ENCODE measurements at regions not wholly inside any gene's neighbourhood (a gene's known extent, or its start where the extent isn't known, plus 50 kb on each side); places are given as distances from the start of the nearest gene placed in this dataset.

GRCh38 chrX:140389331-140389730 lies 115.5 kb downstream of the SOX3 start:
- intact Hi-C loops (cut with micrococcal nuclease): no loop called here
- H3K4me1 Mint-ChIP-seq (ENCODE audit: low read depth): no peaks in the 10 kb centered on the region

GRCh38 chrX:140362861-140363260 lies 142.0 kb downstream of the SOX3 start:
- Mint-ChIP-seq H3K27me3 (ENCODE audit: insufficient read depth) (no peaks in the 10 kb centered on the region), H3K27ac (no peak overlapping the region), H3K9me3 (no peaks in the 10 kb centered on the region), H3K4me1 (ENCODE audit: low read depth) (no peaks in the 10 kb centered on the region), H3K4me3 (no peak overlapping the region), H3K36me3 (ENCODE audit: low read depth) (no peaks in the 10 kb centered on the region)
- no peak for DNase-seq (ENCODE audit: low spot score)
- intact Hi-C loops (cut with micrococcal nuclease): no loop called here

More at GRCh38 chrX:140389331-140389730, 115.5 kb downstream of the SOX3 start:
- H3K27ac Mint-ChIP-seq: no peak overlapping the region
- no peaks in the 10 kb centered on the region for H3K27me3 Mint-ChIP-seq (ENCODE audit: insufficient read depth)
- DNase-seq (ENCODE audit: low spot score): no peak
- no peaks in the 10 kb centered on the region for H3K36me3 Mint-ChIP-seq (ENCODE audit: low read depth)
- H3K9me3 Mint-ChIP-seq: no peaks in the 10 kb centered on the region
- H3K4me3 Mint-ChIP-seq: no peak overlapping the region

GRCh38 chrX:140360924-140361323 lies 143.9 kb downstream of the SOX3 start:
- Mint-ChIP-seq H3K27me3 (ENCODE audit: insufficient read depth) (no peaks in the 10 kb centered on the region), H3K9me3 (no peaks in the 10 kb centered on the region), H3K27ac (no peak overlapping the region), H3K4me1 (ENCODE audit: low read depth) (no peaks in the 10 kb centered on the region), H3K36me3 (ENCODE audit: low read depth) (no peaks in the 10 kb centered on the region), H3K4me3 (no peak overlapping the region)
- DNase-seq (ENCODE audit: low spot score): no peak
- intact Hi-C loops (cut with micrococcal nuclease): no loop called here

- no peaks in the 10 kb centered on the region for H3K4me1 Mint-ChIP-seq (ENCODE audit: low read depth)
- H3K36me3 Mint-ChIP-seq (ENCODE audit: low read depth): no peaks in the 10 kb centered on the region
- H3K27ac Mint-ChIP-seq: no peak overlapping the region
- H3K27me3 Mint-ChIP-seq (ENCODE audit: insufficient read depth): no peaks in the 10 kb centered on the region
- no peak for DNase-seq (ENCODE audit: low spot score)
- H3K9me3 Mint-ChIP-seq: no peaks in the 10 kb centered on the region
- H3K4me3 Mint-ChIP-seq: no peak overlapping the region
- intact Hi-C loops (cut with micrococcal nuclease): no loop called here
Observed at GRCh38 chrX:140360284-140360683, 144.6 kb downstream of the SOX3 start.

- H3K36me3 Mint-ChIP-seq (ENCODE audit: low read depth): no peaks in the 10 kb centered on the region
- H3K27ac Mint-ChIP-seq: no peak overlapping the region
- intact Hi-C loops (cut with micrococcal nuclease): no loop called here
- H3K4me3 Mint-ChIP-seq: no peak overlapping the region
- no peak for DNase-seq (ENCODE audit: low spot score)
- no peaks in the 10 kb centered on the region for H3K27me3 Mint-ChIP-seq (ENCODE audit: insufficient read depth)
- no peaks in the 10 kb centered on the region for H3K4me1 Mint-ChIP-seq (ENCODE audit: low read depth)
- no peaks in the 10 kb centered on the region for H3K9me3 Mint-ChIP-seq
Observed at GRCh38 chrX:140355922-140356321, 148.9 kb downstream of the SOX3 start.

GRCh38 chrX:140355429-140355828 lies 149.4 kb downstream of the SOX3 start:
- Mint-ChIP-seq H3K27me3 (ENCODE audit: insufficient read depth) (no peaks in the 10 kb centered on the region), H3K9me3 (no peaks in the 10 kb centered on the region), H3K27ac (no peak overlapping the region), H3K36me3 (ENCODE audit: low read depth) (no peaks in the 10 kb centered on the region), H3K4me1 (ENCODE audit: low read depth) (no peaks in the 10 kb centered on the region), H3K4me3 (no peak overlapping the region)
- intact Hi-C loops (cut with micrococcal nuclease): no loop called here
- DNase-seq (ENCODE audit: low spot score): no peak

GRCh38 chrX:140354431-140355120 lies 150.3 kb downstream of the SOX3 start:
- H3K9me3 Mint-ChIP-seq: no peaks in the 10 kb centered on the region
- H3K36me3 Mint-ChIP-seq (ENCODE audit: low read depth): no peaks in the 10 kb centered on the region
- DNase-seq (ENCODE audit: low spot score): no peak
- no peaks in the 10 kb centered on the region for H3K4me1 Mint-ChIP-seq (ENCODE audit: low read depth)
- no peak overlapping the region for H3K27ac Mint-ChIP-seq
- H3K4me3 Mint-ChIP-seq: no peak overlapping the region
- H3K27me3 Mint-ChIP-seq (ENCODE audit: insufficient read depth): no peaks in the 10 kb centered on the region
- intact Hi-C loops (cut with micrococcal nuclease): no loop called here

GRCh38 chrX:140346729-140347128 lies 158.1 kb downstream of the SOX3 start:
- Mint-ChIP-seq H3K27ac (no peak overlapping the region), H3K9me3 (no peaks in the 10 kb centered on the region), H3K4me3 (no peak overlapping the region), H3K27me3 (ENCODE audit: insufficient read depth) (peaks cover 2% of the 10 kb centered on the region), H3K4me1 (ENCODE audit: low read depth) (no peaks in the 10 kb centered on the region), H3K36me3 (ENCODE audit: low read depth) (no peaks in the 10 kb centered on the region)
- intact Hi-C loops (cut with micrococcal nuclease): no loop called here
- DNase-seq (ENCODE audit: low spot score): no peak

GRCh38 chrX:140343226-140343868 lies 161.5 kb downstream of the SOX3 start:
- Mint-ChIP-seq H3K36me3 (ENCODE audit: low read depth) (no peaks in the 10 kb centered on the region), H3K9me3 (no peaks in the 10 kb centered on the region), H3K27me3 (ENCODE audit: insufficient read depth) (peaks cover 2% of the 10 kb centered on the region), H3K27ac (no peak overlapping the region), H3K4me3 (no peak overlapping the region), H3K4me1 (ENCODE audit: low read depth) (no peaks in the 10 kb centered on the region)
- intact Hi-C loops (cut with micrococcal nuclease): no loop called here
- no peak for DNase-seq (ENCODE audit: low spot score)

- no peaks in the 10 kb centered on the region for H3K36me3 Mint-ChIP-seq (ENCODE audit: low read depth)
- DNase-seq (ENCODE audit: low spot score): no peak
- H3K4me3 Mint-ChIP-seq: no peak overlapping the region
- no peak overlapping the region for H3K27ac Mint-ChIP-seq
- no peaks in the 10 kb centered on the region for H3K4me1 Mint-ChIP-seq (ENCODE audit: low read depth)
- H3K9me3 Mint-ChIP-seq: no peaks in the 10 kb centered on the region
- intact Hi-C loops (cut with micrococcal nuclease): no loop called here
- H3K27me3 Mint-ChIP-seq (ENCODE audit: insufficient read depth): peaks cover 2% of the 10 kb centered on the region
Observed at GRCh38 chrX:140342410-140342809, 162.5 kb downstream of the SOX3 start.

GRCh38 chrX:140337263-140337662 lies 167.6 kb downstream of the SOX3 start:
- Mint-ChIP-seq H3K36me3 (ENCODE audit: low read depth) (no peaks in the 10 kb centered on the region), H3K9me3 (no peaks in the 10 kb centered on the region), H3K4me1 (ENCODE audit: low read depth) (no peaks in the 10 kb centered on the region), H3K27me3 (ENCODE audit: insufficient read depth) (no peaks in the 10 kb centered on the region), H3K4me3 (no peak overlapping the region), H3K27ac (no peak overlapping the region)
- intact Hi-C loops (cut with micrococcal nuclease): no loop called here
- no peak for DNase-seq (ENCODE audit: low spot score)

GRCh38 chrX:140318296-140318695 lies 186.6 kb downstream of the SOX3 start:
- Mint-ChIP-seq H3K4me1 (ENCODE audit: low read depth) (no peaks in the 10 kb centered on the region), H3K9me3 (no peaks in the 10 kb centered on the region)

GRCh38 chrX:140317462-140317861 lies 187.4 kb downstream of the SOX3 start:
- Mint-ChIP-seq H3K27me3 (ENCODE audit: insufficient read depth) (no peaks in the 10 kb centered on the region), H3K4me1 (ENCODE audit: low read depth) (no peaks in the 10 kb centered on the region), H3K9me3 (no peaks in the 10 kb centered on the region), H3K4me3 (no peak overlapping the region), H3K36me3 (ENCODE audit: low read depth) (no peaks in the 10 kb centered on the region), H3K27ac (no peak overlapping the region)
- intact Hi-C loops (cut with micrococcal nuclease): no loop called here
- no peak for DNase-seq (ENCODE audit: low spot score)

More at GRCh38 chrX:140318296-140318695, 186.6 kb downstream of the SOX3 start:
- H3K27me3 Mint-ChIP-seq (ENCODE audit: insufficient read depth): no peaks in the 10 kb centered on the region
- DNase-seq (ENCODE audit: low spot score): no peak
- H3K27ac Mint-ChIP-seq: no peak overlapping the region
- H3K4me3 Mint-ChIP-seq: no peak overlapping the region
- intact Hi-C loops (cut with micrococcal nuclease): no loop called here
- H3K36me3 Mint-ChIP-seq (ENCODE audit: low read depth): no peaks in the 10 kb centered on the region
